HL-60/S4 treated with phorbol 12-myristate 13-acetate at 8.2 ng/mL for 4 days and 3 days (cell line): ENCODE measurements at regions not wholly inside any gene's neighbourhood (a gene's known extent, or its start where the extent isn't known, plus 50 kb on each side); places are given as distances from the start of the nearest gene placed in this dataset.

Experiments
- in situ Hi-C: fragments of 300-500 bp; cut with MboI; formaldehyde crosslinking; loops from 2 replicates; pipeline ENCODE4 v1.15.0; 2022; ENCODE audit warnings: low sequenced_read_pairs

DNA sequence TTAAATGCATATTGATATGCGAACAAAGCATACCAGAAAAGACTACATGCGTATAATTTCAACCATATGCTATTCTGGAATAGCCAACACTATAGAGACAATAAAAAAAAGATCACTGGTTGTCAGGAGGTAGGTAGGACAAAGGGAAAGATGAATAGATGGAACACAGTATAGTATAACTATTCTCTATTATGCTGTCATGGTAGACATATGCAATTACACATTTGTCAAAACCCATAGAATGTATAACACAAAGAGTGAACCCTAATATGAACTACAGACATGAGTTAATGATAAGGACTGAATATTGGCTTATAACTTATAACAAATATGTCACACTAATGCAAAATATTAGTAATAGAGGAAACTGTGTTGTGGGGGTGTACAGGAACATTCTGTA, 460.8 kb downstream of the TAF11L14 start:
- in situ Hi-C loops, result no loop called here

DNA sequence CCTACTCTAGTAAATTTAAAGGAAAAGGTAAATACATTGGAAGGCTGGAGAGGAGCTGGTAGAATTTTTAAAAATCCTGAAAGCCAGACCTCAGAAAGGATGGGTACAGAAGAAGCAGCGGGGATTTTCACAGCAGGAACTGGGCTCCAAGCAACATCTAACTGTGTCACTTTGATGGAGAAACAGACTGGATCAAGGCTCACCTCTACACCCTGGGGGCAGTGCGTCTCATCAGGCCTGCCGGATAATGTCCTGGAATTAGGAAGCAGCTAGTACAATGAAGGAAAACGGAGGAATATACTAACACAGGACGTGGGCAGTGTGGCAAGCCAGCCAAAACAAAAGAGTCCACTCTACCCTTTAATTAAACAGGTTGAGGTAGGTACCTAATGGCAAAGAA, 463.6 kb downstream of the TAF11L14 start:
- in situ Hi-C loops, result no loop called here

DNA sequence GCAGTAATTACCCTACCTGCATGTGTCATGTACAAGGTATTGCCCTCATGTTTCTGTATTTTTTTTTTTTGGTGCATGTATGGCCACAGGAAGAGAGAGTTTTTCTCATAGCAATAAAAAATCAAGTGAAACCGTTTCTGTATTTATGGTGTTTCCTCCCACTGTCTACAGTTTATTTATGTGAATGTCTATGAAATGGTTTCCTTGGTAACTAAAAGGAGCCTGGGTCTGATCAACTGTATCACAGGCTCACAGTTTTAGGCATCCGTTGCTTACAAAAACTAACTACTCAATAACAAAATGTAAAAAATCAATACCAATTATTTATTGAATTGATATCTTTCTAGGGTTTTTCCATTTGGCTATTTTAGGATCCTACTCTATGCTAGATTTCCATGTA, 464.4 kb downstream of the TAF11L14 start:
- in situ Hi-C loops, result no loop called here

DNA sequence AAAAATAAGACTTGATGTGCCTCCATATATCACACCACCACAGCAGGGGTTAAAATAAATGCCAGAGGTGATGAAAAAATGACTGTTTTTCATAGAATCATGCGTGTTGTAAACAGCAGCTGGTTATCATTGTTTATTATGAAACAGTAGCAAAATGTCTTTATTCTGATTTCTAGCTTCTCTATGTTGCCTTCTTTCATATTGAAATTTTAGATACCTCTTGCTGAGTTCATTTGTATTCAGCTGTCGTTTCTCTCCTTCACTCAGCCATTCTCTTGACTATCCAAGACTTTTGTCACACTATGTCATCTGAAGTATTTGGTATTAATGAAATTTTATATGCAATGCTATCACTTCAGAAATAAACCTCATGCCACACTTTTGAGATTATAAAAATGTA, 465.0 kb downstream of the TAF11L14 start:
- in situ Hi-C loops, result no loop called here

DNA sequence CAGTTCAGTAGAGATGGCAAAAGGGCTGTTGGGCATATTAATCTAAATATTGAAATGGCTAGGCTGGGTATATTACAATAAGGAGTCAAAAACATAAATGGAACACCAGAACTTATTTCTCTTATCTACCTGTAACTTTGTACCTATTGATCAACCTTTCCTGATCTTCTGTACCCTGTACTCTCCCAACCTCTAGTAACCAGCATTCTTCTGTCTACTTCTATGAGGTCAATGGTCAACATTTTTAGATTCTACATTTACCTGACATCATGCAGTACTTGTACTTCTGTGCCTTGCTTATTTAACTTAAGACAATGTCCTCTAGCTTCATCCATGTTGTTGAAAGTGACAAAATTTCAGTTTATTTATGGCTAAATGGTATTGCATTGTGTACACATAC, 467.3 kb downstream of the TAF11L14 start:
- in situ Hi-C loops, result no loop called here

- in situ Hi-C loops, result no loop called here
Observed at GRCh38 chr5:18102733-18103132, 468.5 kb downstream of the TAF11L14 start.

GRCh38 chr5:18105449-18105848, 471.2 kb downstream of the TAF11L14 start:
- in situ Hi-C loops, result no loop called here

GRCh38 chr5:18111906-18112465, 477.7 kb downstream of the TAF11L14 start:
- in situ Hi-C loops, result no loop called here

GRCh38 chr5:18113721-18114120, 479.5 kb downstream of the TAF11L14 start:
- in situ Hi-C loops, result no loop called here

DNA sequence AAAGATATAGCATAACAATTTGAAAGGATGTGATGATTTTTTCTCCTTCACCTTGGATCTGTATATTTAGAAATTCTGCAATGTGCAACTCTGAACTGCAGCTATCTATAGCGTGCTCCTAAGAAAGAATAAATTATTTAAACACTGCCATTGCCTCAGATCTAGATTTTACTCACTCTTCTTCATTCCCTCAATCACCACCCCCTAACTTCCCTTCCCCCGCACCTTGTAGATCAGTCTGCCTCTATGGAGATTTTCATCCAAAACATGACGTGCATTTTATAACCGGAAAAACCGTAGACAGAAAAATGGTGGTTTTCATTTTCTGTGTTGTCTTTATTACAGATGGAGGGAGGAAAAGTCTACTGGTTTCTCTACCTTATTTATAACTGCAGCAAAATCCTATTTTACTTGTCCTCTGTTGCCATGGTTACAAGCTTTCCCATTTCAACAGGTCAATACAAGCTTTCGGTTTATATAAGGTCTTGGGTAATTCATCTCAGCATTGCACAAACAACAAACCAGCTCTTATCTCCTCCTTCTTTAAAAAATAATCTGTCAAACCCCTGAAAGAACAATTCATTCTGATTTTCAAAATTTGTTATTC, 480.0 kb downstream of the TAF11L14 start:
- in situ Hi-C loops, result no loop called here

DNA sequence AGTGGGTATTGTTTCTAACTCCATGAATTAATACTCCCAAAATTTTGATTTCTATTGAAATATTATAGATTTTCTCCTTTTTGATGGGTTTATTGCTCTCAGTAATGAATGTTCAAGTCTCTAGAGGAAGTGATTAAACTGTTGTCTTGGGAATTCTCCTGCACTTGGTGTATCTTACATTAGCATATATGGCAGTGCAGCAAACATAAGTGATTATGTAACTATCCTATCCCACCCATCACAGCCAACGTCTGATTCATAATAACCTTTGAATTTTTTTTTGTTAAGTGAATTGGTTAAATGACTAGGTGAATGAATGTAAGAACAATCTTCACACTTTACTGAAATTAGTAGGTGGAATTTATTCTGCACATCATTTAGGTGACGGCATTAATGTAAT, 483.7 kb downstream of the TAF11L14 start:
- in situ Hi-C loops, result no loop called here

- in situ Hi-C loops, result no loop called here
Observed at GRCh38 chr5:18119156-18119785, 485.0 kb downstream of the TAF11L14 start.

- in situ Hi-C loops, result no loop called here
Observed at GRCh38 chr5:18141222-18141621, 507.0 kb downstream of the TAF11L14 start.

GRCh38 chr5:18142831-18143230, 508.6 kb downstream of the TAF11L14 start:
- in situ Hi-C loops, result no loop called here

GRCh38 chr5:18152671-18153070, 518.4 kb downstream of the TAF11L14 start:
- in situ Hi-C loops, result no loop called here

GRCh38 chr5:18158166-18158565, 523.9 kb downstream of the TAF11L14 start:
- in situ Hi-C loops, result no loop called here

DNA sequence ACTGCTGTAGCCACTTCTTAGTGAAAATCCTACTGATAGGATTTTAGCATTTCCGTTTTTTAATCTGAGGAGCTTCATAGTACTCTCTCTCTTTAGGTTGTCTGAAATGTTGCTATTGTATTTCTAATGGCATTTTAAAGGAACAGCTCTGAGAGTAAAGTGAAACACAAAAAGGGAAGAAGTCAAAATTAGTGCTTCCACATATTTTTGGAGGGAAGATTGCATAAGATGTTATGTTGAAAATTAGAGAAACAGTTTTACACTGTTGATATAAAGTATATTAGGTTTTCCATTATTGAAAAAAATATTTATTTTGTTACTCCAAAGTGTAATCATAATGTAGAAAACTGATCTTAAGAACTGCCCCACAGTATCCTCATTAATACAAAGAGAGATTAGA, 525.1 kb downstream of the TAF11L14 start:
- in situ Hi-C loops, result no loop called here

DNA sequence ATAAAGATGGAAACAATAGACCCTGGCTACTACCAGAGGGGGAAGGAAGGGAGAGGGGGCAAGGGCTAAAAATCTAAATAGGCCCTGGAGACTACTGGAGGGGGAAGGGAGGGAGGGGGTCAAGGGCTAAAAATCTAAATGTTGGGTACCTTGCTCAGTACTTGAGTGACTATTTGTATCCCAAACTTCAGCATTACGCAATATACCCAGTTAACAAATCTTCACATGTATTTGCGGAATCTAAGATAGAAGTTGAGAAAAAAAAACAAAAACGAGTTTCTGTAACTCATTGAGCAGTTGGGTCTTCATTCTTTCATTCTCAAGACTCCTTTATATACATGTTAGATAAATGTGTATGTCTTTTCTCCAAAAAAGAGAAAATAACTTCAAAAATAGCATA, 537.4 kb downstream of the TAF11L14 start:
- in situ Hi-C loops, result no loop called here

DNA sequence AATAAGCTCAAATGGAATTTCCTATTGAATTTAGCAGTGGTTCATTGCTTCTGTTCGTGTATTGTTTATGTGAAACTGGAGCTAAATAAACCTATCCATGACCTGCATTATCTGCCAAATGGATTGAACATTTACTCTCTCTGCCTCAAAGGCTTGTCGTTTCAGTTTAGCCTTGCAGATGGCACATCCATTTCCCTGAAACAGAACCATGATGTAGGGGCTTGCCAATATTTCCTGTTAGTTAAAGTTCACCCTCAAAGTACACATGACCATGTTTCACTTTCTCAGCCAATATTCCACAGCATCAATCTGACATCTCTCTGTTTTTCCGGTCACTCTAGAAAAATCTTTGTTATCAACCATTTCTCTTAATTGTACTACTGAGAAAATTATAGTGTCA, 545.3 kb downstream of the TAF11L14 start:
- in situ Hi-C loops, result no loop called here

DNA sequence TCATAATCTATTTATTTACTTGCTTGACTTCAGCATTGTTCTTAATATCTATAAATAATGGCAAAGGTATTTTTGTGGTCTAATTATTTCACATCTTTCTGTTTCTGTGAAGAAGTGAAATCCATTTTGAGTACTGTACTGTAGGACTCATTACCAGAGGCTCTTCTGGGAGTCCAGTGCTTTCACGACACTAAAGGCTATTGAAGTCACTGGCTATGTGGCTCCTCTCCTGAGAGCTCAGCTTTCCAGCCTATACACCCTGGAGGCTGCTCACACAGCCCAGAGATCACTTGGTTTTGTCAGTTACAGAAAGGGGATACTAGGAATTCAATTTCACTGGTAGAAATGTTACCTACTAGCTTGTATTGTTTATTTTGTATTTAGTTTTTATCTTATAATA, 547.3 kb downstream of the TAF11L14 start:
- in situ Hi-C loops, result no loop called here

GRCh38 chr5:18195910-18196309, 561.6 kb downstream of the TAF11L14 start:
- in situ Hi-C loops, result no loop called here

DNA sequence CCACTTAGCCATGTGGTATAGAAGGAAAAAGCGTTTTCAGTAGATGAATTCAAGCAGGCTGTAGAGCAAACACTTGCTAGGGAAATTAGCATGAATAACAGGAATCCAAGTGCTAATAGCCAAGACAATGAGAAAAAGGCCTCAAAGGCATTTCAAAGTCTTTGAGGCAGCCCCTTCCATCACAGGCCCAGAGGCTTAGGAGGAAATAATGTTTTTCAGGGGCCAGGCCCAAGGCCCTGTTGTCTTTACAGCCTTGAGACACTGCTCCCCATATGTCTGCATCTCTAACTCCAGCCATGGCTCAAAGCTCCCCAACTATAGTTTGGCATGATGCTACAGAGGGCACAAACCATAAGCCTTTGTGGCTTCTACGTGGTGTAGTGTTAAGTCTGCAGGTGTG, 563.5 kb downstream of the TAF11L14 start:
- in situ Hi-C loops, result no loop called here

DNA sequence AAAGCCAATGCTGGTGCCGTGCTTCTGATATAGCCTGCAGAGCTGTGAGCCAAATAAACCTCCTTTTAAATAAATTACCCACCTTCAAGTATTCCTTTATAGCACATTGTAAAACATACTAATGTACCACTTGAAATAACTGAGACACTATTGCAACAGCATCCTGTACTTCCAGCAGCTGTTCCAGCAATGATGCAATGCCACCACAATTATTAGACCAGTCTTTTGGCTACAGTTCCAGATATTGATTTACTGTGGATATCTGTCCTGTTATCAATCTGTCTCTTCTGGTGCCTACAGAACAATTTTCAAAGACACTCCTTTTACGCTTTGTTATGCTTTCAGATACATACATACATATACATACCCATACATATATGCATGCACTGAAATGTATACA, 567.9 kb downstream of the TAF11L14 start:
- in situ Hi-C loops, result no loop called here
